GM06990 (cell line): ENCODE measurements at regions not wholly inside any gene's neighbourhood (a gene's known extent, or its start where the extent isn't known, plus 50 kb on each side); places are given as distances from the start of the nearest gene placed in this dataset.
"Not testable (repeated sequence)": the region's sequence is repeated elsewhere in the genome, so short reads cannot be mapped to it uniquely, and the experiment has no call there.

ENCODE experiments used
- DNase-seq: peaks from one replicate; pipeline ENCODE4 v3.0.0-alpha.2; 2011; ENCODE audit not compliant: insufficient read length; ENCODE audit errors: extremely low read depth
- H3K27me3 ChIP-seq: replicated peaks from 2 replicates; pipeline ENCODE4 v1.6.0; 2011; ENCODE audit warnings: low read length; ENCODE audit not compliant: control insufficient read depth, insufficient read depth
- H3K36me3 ChIP-seq: 2 replicates; pipeline ENCODE4 v1.5.1; 2011; ENCODE audit warnings: low read length; ENCODE audit not compliant: control insufficient read depth, insufficient read depth
- H3K4me3 ChIP-seq: replicated peaks from 2 replicates; pipeline ENCODE4 v1.5.1; 2011; ENCODE audit warnings: low read depth, mild to moderate bottlenecking, control low read depth, low read length
- TF ChIP-seq, protein P1 (sequence below): IDR thresholded peaks from 2 replicates; pipeline ENCODE4 v1.5.1; 2011; ENCODE audit warnings: low read length, control low read depth, mild to moderate bottlenecking, inconsistent platforms; ENCODE audit not compliant: insufficient read depth, poor library complexity, severe bottlenecking

DNA sequence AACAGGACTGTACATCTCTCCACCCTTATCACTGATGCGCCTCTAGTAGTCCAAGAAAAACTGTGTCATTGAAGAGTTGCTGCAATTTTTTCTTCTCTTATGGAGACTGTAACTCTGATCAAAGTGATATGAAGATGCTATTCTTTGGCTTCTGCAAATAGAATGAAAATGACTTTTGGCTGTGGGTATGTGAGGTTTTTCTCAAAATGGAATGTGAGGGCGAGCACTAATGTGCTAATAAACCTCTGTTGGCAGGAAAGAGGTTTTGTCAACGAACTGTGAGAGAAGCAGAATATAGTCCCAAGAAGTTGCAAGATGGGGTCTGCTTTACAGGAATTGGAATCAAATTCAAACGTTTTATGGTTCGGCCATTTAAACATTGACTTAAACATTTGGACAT is 252.0 kb upstream of the GAS1 start:
- TF ChIP-seq, protein P1, sequence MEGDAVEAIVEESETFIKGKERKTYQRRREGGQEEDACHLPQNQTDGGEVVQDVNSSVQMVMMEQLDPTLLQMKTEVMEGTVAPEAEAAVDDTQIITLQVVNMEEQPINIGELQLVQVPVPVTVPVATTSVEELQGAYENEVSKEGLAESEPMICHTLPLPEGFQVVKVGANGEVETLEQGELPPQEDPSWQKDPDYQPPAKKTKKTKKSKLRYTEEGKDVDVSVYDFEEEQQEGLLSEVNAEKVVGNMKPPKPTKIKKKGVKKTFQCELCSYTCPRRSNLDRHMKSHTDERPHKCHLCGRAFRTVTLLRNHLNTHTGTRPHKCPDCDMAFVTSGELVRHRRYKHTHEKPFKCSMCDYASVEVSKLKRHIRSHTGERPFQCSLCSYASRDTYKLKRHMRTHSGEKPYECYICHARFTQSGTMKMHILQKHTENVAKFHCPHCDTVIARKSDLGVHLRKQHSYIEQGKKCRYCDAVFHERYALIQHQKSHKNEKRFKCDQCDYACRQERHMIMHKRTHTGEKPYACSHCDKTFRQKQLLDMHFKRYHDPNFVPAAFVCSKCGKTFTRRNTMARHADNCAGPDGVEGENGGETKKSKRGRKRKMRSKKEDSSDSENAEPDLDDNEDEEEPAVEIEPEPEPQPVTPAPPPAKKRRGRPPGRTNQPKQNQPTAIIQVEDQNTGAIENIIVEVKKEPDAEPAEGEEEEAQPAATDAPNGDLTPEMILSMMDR, result no peak
- no peaks in the 10 kb centered on the region for H3K36me3 ChIP-seq
- H3K27me3 ChIP-seq, result no peaks in the 10 kb centered on the region; the same call in 1 of the 2 replicates
- H3K4me3 ChIP-seq, result no peak overlapping the region
- no peak for DNase-seq

DNA sequence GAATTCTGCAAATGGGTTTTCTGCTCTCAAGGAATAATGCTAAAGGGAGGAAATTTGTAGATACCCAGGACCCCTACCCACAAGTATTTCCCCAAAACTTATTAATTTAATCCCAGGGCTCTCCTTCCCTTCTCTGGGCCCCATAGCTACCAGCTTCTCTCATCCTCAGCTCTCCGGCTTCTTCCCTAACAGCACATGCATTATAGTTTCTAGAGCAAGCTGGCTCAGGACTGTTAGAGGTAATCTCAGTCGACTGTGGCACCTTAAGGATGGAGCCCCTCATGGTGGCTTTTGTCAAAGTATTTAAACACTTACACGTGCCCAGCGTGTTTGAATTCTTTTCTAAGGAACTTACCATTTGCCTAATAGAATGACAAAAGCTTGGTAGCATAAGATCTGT is 252.5 kb upstream of the GAS1 start:
- TF ChIP-seq, protein P1, result no peak

DNA sequence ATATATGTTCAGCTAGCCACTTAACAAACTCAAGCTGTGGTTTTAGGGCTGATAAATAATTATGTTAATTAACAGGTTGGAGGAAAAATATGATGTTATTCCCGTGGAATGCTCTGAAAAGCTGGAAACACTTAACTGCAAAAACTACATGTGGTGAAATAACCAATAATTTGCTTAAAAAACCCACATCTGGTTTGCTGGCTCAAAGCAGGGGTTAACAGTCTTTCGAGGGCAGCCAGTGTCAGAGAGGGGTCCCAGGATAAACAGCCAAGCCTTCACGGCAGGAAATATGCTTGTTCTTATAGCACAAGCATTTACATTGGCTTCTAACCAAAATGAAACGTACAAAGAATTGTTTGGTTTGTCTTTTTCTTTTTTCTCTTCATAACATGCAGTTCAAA is 254.0 kb upstream of the GAS1 start:
- DNase-seq, result no peak
- no peak overlapping the region for H3K4me3 ChIP-seq
- no peaks in the 10 kb centered on the region; the same call in 1 of the 2 replicates for H3K27me3 ChIP-seq
- TF ChIP-seq, protein P1, result no peak
- H3K36me3 ChIP-seq, result no peaks in the 10 kb centered on the region

More for the DNA sequence above, 252.5 kb upstream of the GAS1 start:
- Histone ChIP-seq H3K27me3 (no peaks in the 10 kb centered on the region; the same call in 1 of the 2 replicates), H3K4me3 (no peak overlapping the region), H3K36me3 (no peaks in the 10 kb centered on the region)
- DNase-seq, result no peak

DNA sequence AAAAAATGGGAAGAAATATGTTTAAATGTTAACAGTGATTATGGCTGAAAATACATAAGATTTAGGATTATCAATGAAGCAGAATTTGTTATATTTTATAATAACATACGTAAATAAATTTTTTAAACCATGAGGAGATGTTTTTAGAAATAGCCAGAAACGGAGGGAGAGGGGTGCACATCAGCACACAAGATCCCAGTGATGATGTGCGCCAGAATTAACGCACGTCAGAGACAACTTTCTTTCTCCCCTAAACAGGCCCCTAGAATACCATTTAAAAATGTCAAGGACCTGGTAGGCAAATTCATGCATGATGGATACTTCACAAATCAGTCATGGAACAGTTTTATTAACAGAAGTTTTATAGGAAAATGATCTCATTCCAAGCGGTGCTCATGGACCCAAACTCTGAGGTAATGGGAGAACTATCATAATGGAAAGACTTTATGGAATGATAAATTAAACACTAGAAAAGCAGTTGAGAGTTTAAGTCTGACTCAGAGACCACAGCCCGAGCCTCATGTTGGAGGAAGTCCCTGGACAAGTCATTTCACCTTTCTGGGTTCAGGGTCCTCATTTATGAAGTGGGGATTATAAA is 258.9 kb upstream of the GAS1 start:
- TF ChIP-seq, protein P1, result no peak
- DNase-seq, result no peak
- H3K4me3 ChIP-seq, result no peak overlapping the region
- H3K36me3 ChIP-seq, result no peaks in the 10 kb centered on the region
- H3K27me3 ChIP-seq, result no peaks in the 10 kb centered on the region; the same call in 1 of the 2 replicates

DNA sequence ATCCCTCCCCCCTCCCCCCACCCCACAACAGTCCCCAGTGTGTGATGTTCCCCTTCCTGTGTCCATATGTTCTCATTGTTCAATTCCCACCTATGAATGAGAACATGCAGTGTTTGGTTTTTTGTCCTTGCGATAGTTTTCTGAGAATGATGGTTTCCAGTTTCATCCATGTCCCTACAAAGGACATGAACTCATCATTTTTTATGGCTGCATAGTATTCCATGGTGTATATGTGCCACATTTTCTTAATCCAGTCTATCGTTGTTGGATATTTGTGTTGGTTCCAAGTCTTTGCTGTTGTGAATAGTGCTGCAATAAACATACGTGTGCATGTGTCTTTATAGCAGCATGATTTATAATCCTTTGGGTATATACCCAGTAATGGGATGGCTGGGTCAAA is 263.4 kb upstream of the GAS1 start:
- not testable (repeated sequence) for H3K36me3 ChIP-seq, H3K4me3 ChIP-seq, H3K27me3 ChIP-seq, DNase-seq

DNA sequence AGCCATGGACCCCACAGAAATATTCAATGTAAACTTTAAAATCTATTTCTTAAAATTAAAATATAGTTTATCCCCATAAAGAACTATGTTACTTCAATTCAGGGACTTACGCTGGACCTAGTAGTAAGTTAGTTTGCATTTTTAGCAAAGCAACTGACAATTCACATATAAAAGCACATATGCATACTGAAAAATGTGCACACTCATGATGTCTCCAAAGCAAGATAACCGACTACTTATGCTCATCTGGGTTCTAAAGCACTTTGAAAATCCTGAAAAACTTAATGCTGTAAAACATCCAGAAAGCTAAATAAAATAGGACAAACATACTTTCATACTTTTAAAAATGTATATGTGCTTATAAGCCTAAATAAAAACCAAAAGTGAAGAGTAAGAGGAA is 264.4 kb upstream of the GAS1 start:
- TF ChIP-seq, protein P1, result no peak
- H3K27me3 ChIP-seq, result no peaks in the 10 kb centered on the region; the same call in 1 of the 2 replicates
- DNase-seq, result no peak
- no peaks in the 10 kb centered on the region for H3K36me3 ChIP-seq
- no peak overlapping the region for H3K4me3 ChIP-seq
